H9 (cell line): ENCODE measurements at regions not wholly inside any gene's neighbourhood (a gene's known extent, or its start where the extent isn't known, plus 50 kb on each side); places are given as distances from the start of the nearest gene placed in this dataset.

Experiments used
- DNase-seq: peaks from one replicate; pipeline ENCODE4 v3.0.0-alpha.2; 2017
- H2AFZ ChIP-seq: one replicate; pipeline ENCODE4 v1.6.1; 2013; ENCODE audit warnings: mild to moderate bottlenecking, low read length, control low read depth, moderate library complexity
- H2AK5ac ChIP-seq: 2 replicates; pipeline ENCODE4 v1.6.1; 2013; ENCODE audit warnings: low read length, control low read depth, mixed read lengths; ENCODE audit not compliant: insufficient read length
- H2BK120ac ChIP-seq: one replicate; pipeline ENCODE4 v1.6.1; 2013; ENCODE audit warnings: low read depth, mild to moderate bottlenecking, low read length, control low read depth, inconsistent platforms; ENCODE audit not compliant: poor library complexity, severe bottlenecking
- H2BK12ac ChIP-seq: 2 replicates; pipeline ENCODE4 v1.6.1; 2013; ENCODE audit warnings: low read length, control low read depth, mixed read lengths, low read depth; ENCODE audit not compliant: insufficient read length
- H2BK15ac ChIP-seq: 2 replicates; pipeline ENCODE4 v1.6.1; 2013; ENCODE audit warnings: low read depth, low read length, control low read depth
- H2BK20ac ChIP-seq: one replicate; pipeline ENCODE4 v1.6.1; 2013; ENCODE audit warnings: low read depth, mild to moderate bottlenecking, low read length, control low read depth, inconsistent platforms; ENCODE audit not compliant: poor library complexity, severe bottlenecking
- H2BK5ac ChIP-seq: 2 replicates; pipeline ENCODE4 v1.6.1; 2013; ENCODE audit warnings: low read length, control low read depth, mixed read lengths; ENCODE audit not compliant: insufficient read length
- H3K14ac ChIP-seq: 2 replicates; pipeline ENCODE4 v1.6.1; 2013; ENCODE audit warnings: low read length, control low read depth; ENCODE audit not compliant: insufficient read depth
- H3K18ac ChIP-seq: 2 replicates; pipeline ENCODE4 v1.6.1; 2013; ENCODE audit warnings: low read depth, mild to moderate bottlenecking, mixed read lengths, low read length, control low read depth; ENCODE audit not compliant: insufficient read length
- H3K23ac ChIP-seq: 2 replicates; pipeline ENCODE4 v1.6.1; 2013; ENCODE audit warnings: low read length, control low read depth, mixed read lengths, low read depth; ENCODE audit not compliant: insufficient read length
- H3K23me2 ChIP-seq: 2 replicates; pipeline ENCODE4 v1.6.1; 2013; ENCODE audit warnings: low read depth, mild to moderate bottlenecking, mixed read lengths, low read length, control low read depth; ENCODE audit not compliant: insufficient read length, poor library complexity, severe bottlenecking
- H3K27ac ChIP-seq: 2 replicates; pipeline ENCODE4 v1.5.1; 2013; ENCODE audit warnings: low read length, control low read depth, mixed read lengths, low read depth; ENCODE audit not compliant: insufficient read length
- H3K27me3 ChIP-seq: 2 replicates; pipeline ENCODE4 v1.6.1; 2013; ENCODE audit warnings: low read length, control low read depth, inconsistent platforms; ENCODE audit not compliant: insufficient read depth
- H3K4ac ChIP-seq: 2 replicates; pipeline ENCODE4 v1.6.1; 2013; ENCODE audit warnings: low read depth, mild to moderate bottlenecking, control low read depth, inconsistent platforms, low read length, moderate library complexity
- H3K4me1 ChIP-seq: 2 replicates; pipeline ENCODE4 v1.6.1; 2013; ENCODE audit warnings: low read length, control low read depth, inconsistent platforms; ENCODE audit not compliant: insufficient read depth
- H3K4me2 ChIP-seq: 2 replicates; pipeline ENCODE4 v1.6.1; 2013; ENCODE audit warnings: low read length, control low read depth, mixed read lengths; ENCODE audit not compliant: insufficient read length, insufficient read depth
- H3K56ac ChIP-seq: 2 replicates; pipeline ENCODE4 v1.6.1; 2013; ENCODE audit warnings: low read depth, mild to moderate bottlenecking, mixed read lengths, low read length, control low read depth; ENCODE audit not compliant: insufficient read length
- H3K79me1 ChIP-seq: 2 replicates; pipeline ENCODE4 v1.6.1; 2013; ENCODE audit warnings: low read depth, mild to moderate bottlenecking, moderate library complexity, low read length, control low read depth, inconsistent platforms; ENCODE audit not compliant: insufficient read depth, poor library complexity, severe bottlenecking
- H3K79me2 ChIP-seq: 2 replicates; pipeline ENCODE4 v1.6.1; 2013; ENCODE audit warnings: low read length, control low read depth, inconsistent platforms; ENCODE audit not compliant: insufficient read depth
- H3K9ac ChIP-seq: 2 replicates; pipeline ENCODE4 v1.6.1; 2013; ENCODE audit warnings: low read length, control low read depth, mixed read lengths; ENCODE audit not compliant: insufficient read length; ENCODE audit errors: extremely low read depth
- H3K9me3 ChIP-seq: one replicate; pipeline ENCODE4 v1.6.1; 2013; ENCODE audit warnings: low read depth, low read length, inconsistent platforms; ENCODE audit not compliant: control insufficient read depth
- H3T11ph ChIP-seq: one replicate; pipeline ENCODE4 v1.6.1; 2013; ENCODE audit warnings: mild to moderate bottlenecking, low read length, control low read depth, inconsistent platforms
- H4K20me1 ChIP-seq: one replicate; pipeline ENCODE4 v1.6.1; 2013; ENCODE audit not compliant: control insufficient read depth, insufficient read length, insufficient read depth
- H4K5ac ChIP-seq: 2 replicates; pipeline ENCODE4 v1.6.1; 2013; ENCODE audit warnings: low read depth, mild to moderate bottlenecking, mixed read lengths, low read length, control low read depth; ENCODE audit not compliant: insufficient read length
- H4K8ac ChIP-seq: replicated peaks from 2 replicates; pipeline ENCODE4 v1.6.1; 2013; ENCODE audit warnings: low read length, control low read depth, mixed read lengths, low read depth; ENCODE audit not compliant: insufficient read length
- H4K91ac ChIP-seq: 2 replicates; pipeline ENCODE4 v1.6.1; 2013; ENCODE audit warnings: low read depth, mild to moderate bottlenecking, moderate library complexity, mixed read lengths, low read length, control low read depth; ENCODE audit not compliant: insufficient read length
- H3K27ac Mint-ChIP-seq, 3 experiments: 2 replicates in 2 of 3; 3 replicates in 1 of 3; pipeline ENCODE4 v1.8.0; 2020 to 2021; ENCODE audit warnings: mixed read lengths in 3 of 3, mild to moderate bottlenecking in 1 of 3, moderate library complexity in 1 of 3
- H3K27me3 Mint-ChIP-seq: 2 replicates; pipeline ENCODE4 v1.8.0; 2021; ENCODE audit warnings: low read depth, mild to moderate bottlenecking, moderate library complexity, mixed read lengths
- H3K36me3 Mint-ChIP-seq, 3 experiments: 2 replicates in 2 of 3; 3 replicates in 1 of 3; pipeline ENCODE4 v1.8.0; 2020 to 2021; ENCODE audit warnings: low read depth in 3 of 3, mixed read lengths in 3 of 3; ENCODE audit not compliant: insufficient read depth in 1 of 3
- H3K4me1 Mint-ChIP-seq, 2 experiments: 2 replicates each; pipeline ENCODE4 v1.8.0; 2020; ENCODE audit warnings: mixed read lengths in 2 of 2
- H3K4me3 Mint-ChIP-seq, 2 experiments: 2 replicates in 1 of 2; 3 replicates in 1 of 2; pipeline ENCODE4 v1.8.0; 2020 to 2021; ENCODE audit warnings: mild to moderate bottlenecking in 2 of 2, mixed read lengths in 2 of 2, moderate library complexity in 1 of 2
- H3K9me3 Mint-ChIP-seq, 2 experiments: 2 replicates in 1 of 2; 3 replicates in 1 of 2; pipeline ENCODE4 v1.8.0; 2020; ENCODE audit warnings: mild to moderate bottlenecking in 2 of 2, mixed read lengths in 2 of 2, moderate library complexity in 1 of 2
- CTCF ChIP-seq: fragments of 200-600 bp; sonication (generic); conservative IDR thresholded peaks from 3 replicates; pipeline ENCODE4 v1.8.0; 2021; ENCODE audit warnings: antibody characterized with exemption, mild to moderate bottlenecking
- WGBS: extraction: QIAGEN DNeasy Blood & Tissue Kit; methylation state at CpG from one replicate; pipeline ENCODE4 v1.1.7; 2013; ENCODE audit warnings: missing lambda C conversion rate, low lambda C conversion rate, mixed read lengths; ENCODE audit not compliant: insufficient read length; ENCODE audit errors: extremely low coverage; 5-methylcytosine and 5-hydroxymethylcytosine counted together

- H3K79me1 ChIP-seq: no peaks in the 10 kb centered on the region
- no peak overlapping the region for H4K5ac ChIP-seq
- DNase-seq: no peak
- Mint-ChIP-seq H3K4me3 (no peak overlapping the region), H3K36me3 (peaks cover 0 to 4% (median 0%) of the 10 kb centered on the region in 3 experiments; a peak in 1 of 7 replicates), H3K9me3 (peaks cover 12 to 13% of the 10 kb centered on the region in 2 experiments; a peak in 4 of 5 replicates), H3K4me1 (no peaks in the 10 kb centered on the region), H3K27ac (no peak overlapping the region), H3K27me3 (no peaks in the 10 kb centered on the region; the same call in 1 of the 2 replicates)
- H2BK120ac ChIP-seq: no peak overlapping the region
- H3K4me2 ChIP-seq: no peak overlapping the region
- no peaks in the 10 kb centered on the region for H3K27me3 ChIP-seq
- no peaks in the 10 kb centered on the region for H3K9me3 ChIP-seq
- no peaks in the 10 kb centered on the region for H3K23me2 ChIP-seq
- no peaks in the 10 kb centered on the region for H3K79me2 ChIP-seq
- H3K23ac ChIP-seq: no peak overlapping the region
- H4K8ac ChIP-seq: no peak overlapping the region
- H2BK12ac ChIP-seq: no peak overlapping the region
- WGBS: no CpG with 5 or more reads among the region's 6 CpGs
- no peak overlapping the region for H2BK15ac ChIP-seq
- TF ChIP-seq CTCF: no peak
- no peak overlapping the region for H3K4ac ChIP-seq
- no peak overlapping the region for H3K56ac ChIP-seq
- H4K20me1 ChIP-seq: no peaks in the 10 kb centered on the region
- no peak overlapping the region for H3K14ac ChIP-seq
- no peak overlapping the region for H3T11ph ChIP-seq
- H3K27ac ChIP-seq: no peak overlapping the region
- H2AFZ ChIP-seq: no peak overlapping the region
- no peak overlapping the region for H2BK5ac ChIP-seq
- no peak overlapping the region for H2AK5ac ChIP-seq
- H3K4me1 ChIP-seq: no peaks in the 10 kb centered on the region
- H3K9ac ChIP-seq: no peak overlapping the region
- no peak overlapping the region for H3K18ac ChIP-seq
- no peak overlapping the region for H4K91ac ChIP-seq
- H2BK20ac ChIP-seq: no peak overlapping the region
Measured at GRCh38 chr6:148074291-148074690, 268.3 kb upstream of the SASH1 start.
